Central memory CD4-positive, alpha-beta T cell (primary cell): ENCODE measurements at regions not wholly inside any gene's neighbourhood (a gene's known extent, or its start where the extent isn't known, plus 50 kb on each side); places are given as distances from the start of the nearest gene placed in this dataset.

ENCODE experiments used
- DNase-seq: peaks from one replicate; pipeline ENCODE4 v3.0.0; 2022

GRCh38 chr2:24439971-24440340 lies 51.1 kb upstream of the NCOA1 start:
- DNase-seq = no peak

- DNase-seq = no peak
Observed at GRCh38 chr2:24439280-24439970, 51.6 kb upstream of the NCOA1 start.

- DNase-seq = no peak
Observed at GRCh38 chr2:24438106-24438505, 52.9 kb upstream of the NCOA1 start.

- DNase-seq = no peak
Observed at GRCh38 chr2:24435391-24436316, 55.4 kb upstream of the NCOA1 start.

GRCh38 chr2:24434541-24434940 lies 56.5 kb upstream of the NCOA1 start:
- DNase-seq = no peak

- DNase-seq = no peak
Observed at GRCh38 chr2:24432735-24433134, 58.3 kb upstream of the NCOA1 start.

GRCh38 chr2:24432121-24432520 lies 58.9 kb upstream of the NCOA1 start:
- DNase-seq = no peak

- no peak for DNase-seq
Observed at GRCh38 chr2:24429197-24430074, 61.6 kb upstream of the NCOA1 start.

- DNase-seq = no peak
Observed at GRCh38 chr2:24424387-24424786, 64.1 kb upstream of the ITSN2 start.

GRCh38 chr2:24423095-24423494 lies 62.8 kb upstream of the ITSN2 start:
- DNase-seq = no peak

GRCh38 chr2:24421668-24422067 lies 61.3 kb upstream of the ITSN2 start:
- DNase-seq = peak; percentile 28

- DNase-seq = no peak
Observed at GRCh38 chr2:24420373-24420772, 60.0 kb upstream of the ITSN2 start.

GRCh38 chr2:24418166-24418841 lies 58.0 kb upstream of the ITSN2 start:
- no peak for DNase-seq

- DNase-seq = no peak
Observed at GRCh38 chr2:24412812-24413211, 52.5 kb upstream of the ITSN2 start.

GRCh38 chr2:24411488-24412151 lies 51.3 kb upstream of the ITSN2 start:
- DNase-seq = no peak

GRCh38 chr2:24410976-24411375 lies 50.6 kb upstream of the ITSN2 start:
- DNase-seq = no peak

GRCh38 chr2:24409700-24410556 lies 49.6 kb upstream of the ITSN2 start:
- peak; percentile 50 for DNase-seq
